GM21360 (cell line): ENCODE measurements at regions not wholly inside any gene's neighbourhood (a gene's known extent, or its start where the extent isn't known, plus 50 kb on each side); places are given as distances from the start of the nearest gene placed in this dataset.

Source experiments
- ATAC-seq: cut with Tn5 transposase; IDR thresholded peaks from one replicate; pipeline ENCODE4 v1.9.1; 2021; ENCODE audit warnings: mild to moderate bottlenecking, moderate library complexity; ENCODE audit not compliant: unreplicated experiment

- no peak for ATAC-seq
Observed at GRCh38 chr4:36394352-36394903, 113.0 kb downstream of the DTHD1 start.

GRCh38 chr4:36399762-36400353 lies 118.4 kb downstream of the DTHD1 start:
- peak; percentile 75 for ATAC-seq

DNA sequence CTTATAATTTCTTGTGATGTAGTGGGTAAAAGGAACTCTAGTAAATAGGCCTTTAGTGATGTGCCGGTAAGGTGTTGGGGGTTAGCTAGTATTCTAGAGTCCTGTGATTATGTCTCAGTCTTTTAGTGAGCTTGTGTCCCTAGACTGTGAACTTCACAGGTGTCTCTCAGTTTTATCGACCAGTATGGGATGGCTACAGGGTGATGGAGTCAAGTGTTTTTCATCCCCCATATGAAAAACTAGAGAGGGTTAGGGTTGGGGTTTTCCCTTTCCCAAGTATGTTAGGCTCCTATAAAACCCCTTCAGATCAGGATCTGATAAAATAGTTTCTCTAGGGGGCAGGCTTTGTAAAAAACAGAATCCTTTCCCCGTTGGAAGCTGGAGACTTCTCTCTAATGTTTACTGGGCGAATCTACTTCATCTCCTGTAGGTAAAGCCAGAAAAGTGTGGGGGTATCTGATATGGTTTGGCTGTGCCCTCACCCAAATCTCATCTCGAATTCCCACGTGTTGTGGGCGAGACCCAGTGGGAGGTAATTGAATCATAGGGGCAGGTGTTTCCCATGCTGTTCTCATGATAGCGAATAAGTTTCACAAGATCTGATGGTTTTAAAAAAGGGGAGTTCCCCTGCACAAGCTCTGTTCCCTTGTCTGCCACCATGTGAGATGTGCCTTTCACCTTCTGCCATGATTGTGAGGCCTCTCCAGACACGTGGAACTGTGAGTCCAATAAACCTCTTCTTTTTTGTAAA lies 120.8 kb downstream of the DTHD1 start:
- ATAC-seq, result no peak

- ATAC-seq, result no peak
Observed at GRCh38 chr4:36411338-36411737, 129.9 kb downstream of the DTHD1 start.

GRCh38 chr4:36414248-36414647 lies 132.8 kb downstream of the DTHD1 start:
- no peak for ATAC-seq

DNA sequence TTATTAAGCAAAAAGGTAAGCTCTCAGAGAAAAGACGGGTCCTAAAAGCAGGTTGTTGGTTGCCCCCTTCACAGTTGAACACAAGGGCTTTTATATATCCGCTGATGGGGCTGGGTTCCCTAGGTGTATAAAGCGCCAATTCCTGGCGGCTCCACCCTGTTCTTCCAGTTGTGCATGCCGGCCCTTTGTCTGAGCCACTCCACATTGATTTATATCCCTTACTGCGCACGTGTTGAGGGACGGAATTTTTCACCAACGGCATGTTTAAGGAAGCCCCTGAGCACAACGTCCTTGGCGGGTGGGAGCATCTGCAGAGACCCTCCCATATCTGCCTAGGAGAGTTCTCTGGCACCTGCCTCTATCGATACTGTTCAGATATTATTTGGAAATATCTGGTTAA lies 135.7 kb downstream of the DTHD1 start:
- ATAC-seq, result no peak

DNA sequence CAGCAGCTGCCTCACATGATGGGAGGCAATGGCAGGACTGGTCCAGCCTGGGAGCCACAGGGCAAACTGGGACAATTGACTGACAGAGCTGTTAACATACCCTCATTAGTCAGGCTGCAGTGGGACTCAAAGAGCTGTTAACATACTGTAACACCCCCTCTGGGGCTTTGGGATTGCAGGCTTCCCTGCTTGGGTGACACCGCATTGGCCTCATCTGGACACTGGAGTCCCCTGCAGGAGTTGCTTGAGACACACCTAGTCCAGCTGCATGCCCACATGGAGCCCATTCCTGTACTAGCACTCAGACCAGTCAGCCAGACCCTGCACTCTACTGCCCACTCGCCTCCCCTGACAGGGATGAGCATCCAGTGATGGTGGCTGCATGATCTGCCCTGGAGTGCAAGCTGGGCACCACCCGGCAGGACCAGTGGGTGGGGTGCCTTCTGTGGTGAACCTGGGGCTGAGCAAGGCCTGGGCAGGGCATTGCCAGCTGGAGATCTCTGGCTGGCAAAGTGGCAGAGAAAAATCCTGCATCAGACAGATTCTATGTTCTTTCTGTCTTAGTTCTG lies 138.8 kb downstream of the DTHD1 start:
- no peak for ATAC-seq

- ATAC-seq, result no peak
Observed at GRCh38 chr4:36422607-36423006, 141.2 kb downstream of the DTHD1 start.

DNA sequence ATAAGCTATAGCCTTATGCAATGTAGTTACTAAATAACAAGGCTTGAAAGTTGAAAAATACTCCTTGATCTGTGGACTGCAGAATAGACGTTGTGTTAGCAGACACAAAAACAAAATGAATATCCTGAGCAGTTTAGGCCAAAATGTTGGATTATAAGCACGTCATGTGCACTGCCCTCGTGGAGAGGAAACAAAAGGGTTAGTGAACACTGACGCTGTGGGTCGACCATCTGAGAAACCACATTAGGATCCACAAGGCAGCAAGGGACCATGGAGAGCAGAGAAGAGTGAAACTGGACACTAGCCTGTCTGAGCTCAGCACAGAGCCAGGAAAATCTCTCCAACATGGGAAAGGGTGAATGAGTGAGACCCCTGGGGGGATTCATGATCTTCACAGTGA lies 145.3 kb downstream of the DTHD1 start:
- no peak for ATAC-seq

DNA sequence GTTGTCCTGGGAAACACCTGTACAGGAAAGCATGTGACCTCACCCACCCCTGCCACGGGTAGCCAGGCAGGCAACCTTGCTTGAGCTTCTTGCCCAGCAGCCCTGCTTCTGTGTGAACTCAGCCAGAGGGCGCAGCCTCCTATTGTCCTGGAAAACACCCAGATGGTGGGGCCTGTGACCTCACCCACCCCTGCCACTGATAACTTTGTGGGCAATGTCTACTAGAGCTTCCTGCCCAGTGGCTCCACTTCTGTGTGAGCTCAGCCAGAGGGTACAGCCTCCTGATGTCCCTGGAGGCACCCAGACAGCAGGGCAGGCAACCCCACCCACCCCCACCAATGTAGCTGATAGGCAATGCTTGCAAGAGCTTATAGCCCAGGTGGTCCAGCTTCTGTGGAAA lies 146.3 kb downstream of the DTHD1 start:
- no peak for ATAC-seq

GRCh38 chr4:36432586-36432985 lies 151.2 kb downstream of the DTHD1 start:
- ATAC-seq, result no peak

DNA sequence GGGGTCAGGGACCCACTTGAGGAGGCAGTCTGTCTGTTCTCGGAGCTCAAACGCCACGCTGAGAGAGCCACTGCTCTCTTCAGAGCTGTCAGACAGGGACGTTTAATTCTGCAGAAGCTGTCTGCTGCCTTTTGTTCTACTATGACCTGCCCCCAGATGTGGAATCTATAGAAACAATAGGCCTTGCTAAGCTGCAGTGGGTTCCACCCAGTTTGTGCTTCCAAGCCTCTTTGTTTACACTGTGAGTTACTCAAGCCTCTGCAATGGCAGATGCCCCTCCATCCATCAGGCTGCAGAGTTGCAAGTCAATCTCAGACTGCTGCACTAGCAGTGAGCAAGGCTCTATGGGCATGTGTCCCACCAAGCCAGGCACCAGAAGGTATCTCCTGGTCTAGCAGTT lies 158.1 kb downstream of the DTHD1 start:
- no peak for ATAC-seq

DNA sequence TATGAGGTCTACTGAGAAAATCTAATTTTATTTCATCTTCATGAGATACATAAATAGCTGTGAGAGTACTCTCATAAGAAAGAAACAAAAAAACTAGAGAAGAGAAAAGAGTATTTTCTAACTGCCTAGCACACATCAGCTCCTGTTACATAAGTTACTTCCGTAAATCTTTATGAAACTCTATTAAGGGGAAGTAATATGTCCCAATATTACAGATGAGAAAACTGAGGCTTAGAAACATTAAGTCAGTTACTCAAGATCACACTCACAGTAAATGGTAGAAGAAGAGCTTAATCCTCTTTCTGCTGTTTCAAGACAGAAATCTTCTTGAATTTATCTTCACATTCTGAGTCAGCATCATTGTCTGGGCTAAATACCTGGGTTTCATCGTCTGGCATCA lies 164.1 kb downstream of the DTHD1 start:
- ATAC-seq, result no peak

DNA sequence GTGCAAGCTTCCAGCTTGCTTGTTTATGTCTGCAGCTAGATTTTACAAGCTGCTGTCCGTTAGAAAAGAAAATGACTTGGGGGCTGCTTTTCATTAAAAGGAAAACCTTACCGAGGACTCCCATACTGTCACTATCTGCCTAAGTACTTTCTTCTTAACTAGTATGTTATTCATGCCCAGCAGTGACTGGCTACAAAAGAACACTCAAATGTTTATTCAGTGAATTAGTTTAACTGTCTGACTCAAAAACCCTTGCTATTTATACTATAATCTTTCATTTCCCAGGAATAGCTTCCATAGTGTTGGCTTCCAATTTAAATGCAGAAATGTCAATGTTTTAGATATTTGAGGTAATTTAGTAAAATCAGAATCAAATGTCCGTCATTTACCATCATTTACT lies 164.9 kb downstream of the DTHD1 start:
- no peak for ATAC-seq

GRCh38 chr4:36461344-36461743 lies 179.9 kb downstream of the DTHD1 start:
- ATAC-seq, result no peak

- ATAC-seq, result no peak
Observed at GRCh38 chr4:36467670-36468069, 186.3 kb downstream of the DTHD1 start.

GRCh38 chr4:36471903-36472302 lies 190.5 kb downstream of the DTHD1 start:
- ATAC-seq, result no peak

DNA sequence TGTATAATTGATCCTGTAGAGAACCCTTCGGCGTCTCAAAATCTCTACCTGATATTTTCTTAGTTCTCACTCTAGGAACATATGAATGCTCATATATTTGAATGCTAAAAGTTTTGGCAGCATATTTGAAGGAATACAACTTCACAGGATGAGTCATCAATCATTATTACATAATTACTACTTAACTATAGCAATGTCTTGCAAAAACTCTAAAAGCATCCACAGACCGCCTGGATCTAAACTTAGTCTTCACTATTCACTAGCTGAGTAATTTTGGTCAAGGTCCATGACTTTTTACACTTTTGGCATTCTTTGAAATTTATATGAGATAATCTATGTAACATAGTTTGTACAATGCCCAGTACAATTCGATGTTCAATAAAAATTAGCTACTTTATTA lies 194.7 kb downstream of the DTHD1 start:
- no peak for ATAC-seq

DNA sequence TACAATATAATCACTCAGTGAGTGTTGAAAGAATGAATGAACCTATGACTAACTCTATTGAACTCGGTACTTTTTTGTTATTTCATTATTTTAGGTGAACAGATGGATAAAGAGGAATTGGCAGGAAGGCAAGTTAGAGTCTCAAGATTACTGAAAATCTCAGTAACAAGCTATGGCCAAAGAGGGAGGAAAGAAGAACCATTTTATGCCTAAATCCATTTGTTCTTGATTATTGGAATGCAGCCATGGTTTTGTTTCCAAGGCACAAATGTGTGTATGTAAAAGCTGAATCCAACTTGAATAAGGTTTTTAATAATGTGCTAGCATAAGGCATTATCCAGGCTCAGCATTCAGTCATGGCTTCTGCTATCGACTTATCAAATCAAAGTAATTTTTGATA lies 196.4 kb downstream of the DTHD1 start:
- no peak for ATAC-seq

GRCh38 chr4:36485885-36486284 lies 204.5 kb downstream of the DTHD1 start:
- ATAC-seq, result no peak

DNA sequence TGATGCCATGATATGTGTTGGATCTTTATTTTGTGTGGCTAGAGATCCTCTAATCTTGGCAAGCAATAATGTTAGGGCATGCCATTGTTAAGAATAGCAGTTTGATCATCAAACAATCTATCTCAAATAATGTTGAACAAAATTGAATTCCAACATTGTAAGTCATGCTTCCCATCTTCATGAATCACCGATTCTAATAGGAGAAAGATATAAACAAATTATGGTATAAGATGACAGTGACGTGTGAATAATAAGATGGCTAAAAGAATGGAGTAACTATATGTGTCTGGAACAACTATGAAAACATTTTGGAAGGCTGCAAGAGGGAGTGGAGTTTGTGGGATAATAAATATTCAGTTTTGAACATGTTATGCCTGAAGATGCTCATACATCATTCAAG lies 208.4 kb downstream of the DTHD1 start:
- ATAC-seq, result no peak

DNA sequence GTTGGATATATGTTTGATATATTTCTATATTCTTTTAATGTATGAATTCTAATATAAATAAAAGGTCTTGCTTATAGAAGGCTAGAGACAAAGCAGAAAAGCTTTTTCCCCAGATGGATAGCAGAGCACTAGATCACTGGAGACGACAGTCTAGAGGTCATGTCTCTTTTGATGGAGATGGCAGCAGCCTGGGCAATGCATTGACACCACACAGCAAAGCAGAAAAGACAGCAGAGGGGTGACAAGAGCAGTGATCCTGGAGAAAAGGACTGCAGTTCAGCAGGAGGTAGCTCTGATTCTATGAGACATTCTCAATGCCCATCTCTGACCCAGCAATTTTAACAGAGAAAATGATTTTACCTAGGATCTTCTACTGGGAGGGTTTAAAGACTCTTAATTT lies 210.6 kb downstream of the DTHD1 start:
- ATAC-seq, result no peak
